Panc1 (cell line): ENCODE measurements at regions not wholly inside any gene's neighbourhood (a gene's known extent, or its start where the extent isn't known, plus 50 kb on each side); places are given as distances from the start of the nearest gene placed in this dataset.

Experiments used
- TF ChIP-seq, protein P1 (sequence below), 2 experiments: IDR thresholded peaks; 2 replicates each; pipeline ENCODE4 v1.6.1; 2011 to 2012; ENCODE audit warnings: low read depth in 2 of 2, control low read depth in 1 of 2, low read length in 1 of 2, mild to moderate bottlenecking in 1 of 2, moderate library complexity in 1 of 2; ENCODE audit not compliant: insufficient read depth in 1 of 2
- TF ChIP-seq, protein P2 (sequence below): fragments of 450-650 bp; IDR thresholded peaks from 2 replicates; pipeline ENCODE4 v1.5.1; 2017; ENCODE audit warnings: mild to moderate bottlenecking

DNA sequence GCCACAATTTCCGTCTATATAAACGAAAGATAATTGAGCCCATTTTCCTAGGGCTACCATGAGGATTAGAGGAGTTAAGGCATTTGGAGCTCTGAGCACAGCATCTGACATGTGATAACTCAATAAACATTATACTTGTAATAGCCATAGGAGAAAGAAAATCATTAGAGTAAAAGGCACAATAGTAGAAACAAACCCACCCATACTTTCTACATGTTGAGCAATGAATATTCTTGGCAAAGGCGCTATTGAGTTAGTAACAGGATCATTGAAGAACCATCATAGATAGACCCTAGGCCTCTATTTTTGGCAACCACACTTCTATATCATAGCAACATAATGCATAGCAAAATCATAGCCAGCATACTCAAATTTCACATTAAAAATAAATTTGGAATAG, 664.1 kb downstream of the NOVA1 start:
- TF ChIP-seq, protein P1, sequence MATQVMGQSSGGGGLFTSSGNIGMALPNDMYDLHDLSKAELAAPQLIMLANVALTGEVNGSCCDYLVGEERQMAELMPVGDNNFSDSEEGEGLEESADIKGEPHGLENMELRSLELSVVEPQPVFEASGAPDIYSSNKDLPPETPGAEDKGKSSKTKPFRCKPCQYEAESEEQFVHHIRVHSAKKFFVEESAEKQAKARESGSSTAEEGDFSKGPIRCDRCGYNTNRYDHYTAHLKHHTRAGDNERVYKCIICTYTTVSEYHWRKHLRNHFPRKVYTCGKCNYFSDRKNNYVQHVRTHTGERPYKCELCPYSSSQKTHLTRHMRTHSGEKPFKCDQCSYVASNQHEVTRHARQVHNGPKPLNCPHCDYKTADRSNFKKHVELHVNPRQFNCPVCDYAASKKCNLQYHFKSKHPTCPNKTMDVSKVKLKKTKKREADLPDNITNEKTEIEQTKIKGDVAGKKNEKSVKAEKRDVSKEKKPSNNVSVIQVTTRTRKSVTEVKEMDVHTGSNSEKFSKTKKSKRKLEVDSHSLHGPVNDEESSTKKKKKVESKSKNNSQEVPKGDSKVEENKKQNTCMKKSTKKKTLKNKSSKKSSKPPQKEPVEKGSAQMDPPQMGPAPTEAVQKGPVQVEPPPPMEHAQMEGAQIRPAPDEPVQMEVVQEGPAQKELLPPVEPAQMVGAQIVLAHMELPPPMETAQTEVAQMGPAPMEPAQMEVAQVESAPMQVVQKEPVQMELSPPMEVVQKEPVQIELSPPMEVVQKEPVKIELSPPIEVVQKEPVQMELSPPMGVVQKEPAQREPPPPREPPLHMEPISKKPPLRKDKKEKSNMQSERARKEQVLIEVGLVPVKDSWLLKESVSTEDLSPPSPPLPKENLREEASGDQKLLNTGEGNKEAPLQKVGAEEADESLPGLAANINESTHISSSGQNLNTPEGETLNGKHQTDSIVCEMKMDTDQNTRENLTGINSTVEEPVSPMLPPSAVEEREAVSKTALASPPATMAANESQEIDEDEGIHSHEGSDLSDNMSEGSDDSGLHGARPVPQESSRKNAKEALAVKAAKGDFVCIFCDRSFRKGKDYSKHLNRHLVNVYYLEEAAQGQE (IDR thresholded peaks at IDR 0.05; ENCODE audit: insufficient read depth in 1 of 2, low read depth in 2 of 2, low read length in 1 of 2): no peak
- TF ChIP-seq, protein P2, sequence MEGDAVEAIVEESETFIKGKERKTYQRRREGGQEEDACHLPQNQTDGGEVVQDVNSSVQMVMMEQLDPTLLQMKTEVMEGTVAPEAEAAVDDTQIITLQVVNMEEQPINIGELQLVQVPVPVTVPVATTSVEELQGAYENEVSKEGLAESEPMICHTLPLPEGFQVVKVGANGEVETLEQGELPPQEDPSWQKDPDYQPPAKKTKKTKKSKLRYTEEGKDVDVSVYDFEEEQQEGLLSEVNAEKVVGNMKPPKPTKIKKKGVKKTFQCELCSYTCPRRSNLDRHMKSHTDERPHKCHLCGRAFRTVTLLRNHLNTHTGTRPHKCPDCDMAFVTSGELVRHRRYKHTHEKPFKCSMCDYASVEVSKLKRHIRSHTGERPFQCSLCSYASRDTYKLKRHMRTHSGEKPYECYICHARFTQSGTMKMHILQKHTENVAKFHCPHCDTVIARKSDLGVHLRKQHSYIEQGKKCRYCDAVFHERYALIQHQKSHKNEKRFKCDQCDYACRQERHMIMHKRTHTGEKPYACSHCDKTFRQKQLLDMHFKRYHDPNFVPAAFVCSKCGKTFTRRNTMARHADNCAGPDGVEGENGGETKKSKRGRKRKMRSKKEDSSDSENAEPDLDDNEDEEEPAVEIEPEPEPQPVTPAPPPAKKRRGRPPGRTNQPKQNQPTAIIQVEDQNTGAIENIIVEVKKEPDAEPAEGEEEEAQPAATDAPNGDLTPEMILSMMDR: no peak
